ENCODE measurements at regions not wholly inside any gene's neighbourhood (a gene's known extent, or its start where the extent isn't known, plus 50 kb on each side); places are given as distances from the start of the nearest gene placed in this dataset.

- ATAC-seq = no peak
- Histone ChIP-seq H3K4me1 (peaks cover 0 to 5% (median 0%) of the 10 kb centered on the region in 3 donors), H3K27ac (peak overlapping the region in 1 of 4 donors; percentile 26), H3K27me3 (no peaks in the 10 kb centered on the region), H3K9me3 (no peaks in the 10 kb centered on the region), H3K4me3 (no peak overlapping the region), H3K36me3 (no peaks in the 10 kb centered on the region)
- WGBS, 2 donors (ENCODE audit: low coverage in 1 of 2) = 76 to 78% methylated on average over 4 to 5 of the region's 5 CpGs
- TF ChIP-seq POLR2AphosphoS5 (IDR thresholded peaks at IDR 0.05) = no peak
- TF ChIP-seq POLR2A (IDR thresholded peaks at IDR 0.05) = no peak
- TF ChIP-seq EP300 (IDR thresholded peaks at IDR 0.05) = no peak
Measured at GRCh38 chr2:147512206-147512605, 332.6 kb upstream of the ACVR2A start.

GRCh38 chr2:147511491-147511948, 333.3 kb upstream of the ACVR2A start:
- peak; percentile 75 for ATAC-seq
- Histone ChIP-seq H3K27me3 (no peaks in the 10 kb centered on the region), H3K36me3 (no peaks in the 10 kb centered on the region), H3K27ac (peak overlapping the region in 1 of 4 donors; percentile 30), H3K4me3 (no peak overlapping the region), H3K9me3 (no peaks in the 10 kb centered on the region), H3K4me1 (peaks cover 0 to 5% (median 0%) of the 10 kb centered on the region in 3 donors)
- TF ChIP-seq EP300 (IDR thresholded peaks at IDR 0.05) (no peak), CTCF (IDR thresholded peaks at IDR 0.05) (no peak), POLR2A (IDR thresholded peaks at IDR 0.05) (no peak), POLR2AphosphoS5 (IDR thresholded peaks at IDR 0.05) (no peak)
- 44 to 47% methylated on average over 5 of the region's 6 CpGs for WGBS, 2 donors (ENCODE audit: low coverage in 1 of 2)

GRCh38 chr2:147509821-147510220, 335.0 kb upstream of the ACVR2A start:
- no peaks in the 10 kb centered on the region for H3K36me3 ChIP-seq
- peaks cover 0 to 5% (median 0%) of the 10 kb centered on the region in 3 donors for H3K4me1 ChIP-seq
- no peaks in the 10 kb centered on the region for H3K27me3 ChIP-seq
- TF ChIP-seq POLR2AphosphoS5 (IDR thresholded peaks at IDR 0.05) (no peak), CTCF (IDR thresholded peaks at IDR 0.05) (no peak), EP300 (IDR thresholded peaks at IDR 0.05) (no peak), POLR2A (IDR thresholded peaks at IDR 0.05) (no peak)
- H3K27ac ChIP-seq = no peak overlapping the region
- H3K9me3 ChIP-seq = no peaks in the 10 kb centered on the region
- H3K4me3 ChIP-seq = no peak overlapping the region
- ATAC-seq = no peak

- H3K27me3 ChIP-seq = no peaks in the 10 kb centered on the region
- no peaks in the 10 kb centered on the region for H3K9me3 ChIP-seq
- TF ChIP-seq POLR2A (IDR thresholded peaks at IDR 0.05) (no peak), POLR2AphosphoS5 (IDR thresholded peaks at IDR 0.05) (no peak), CTCF (IDR thresholded peaks at IDR 0.05) (no peak), EP300 (IDR thresholded peaks at IDR 0.05) (no peak)
- H3K4me1 ChIP-seq = peaks cover 0 to 10% (median 0%) of the 10 kb centered on the region in 3 donors
- no peak overlapping the region for H3K4me3 ChIP-seq
- WGBS, 2 donors (ENCODE audit: low coverage in 1 of 2) = no CpG with 5 or more reads among the region's 27 CpGs
- no peak overlapping the region for H3K27ac ChIP-seq
- ATAC-seq = no peak
- H3K36me3 ChIP-seq = no peaks in the 10 kb centered on the region
Measured at GRCh38 chr2:147506889-147507288, 337.9 kb upstream of the ACVR2A start.

- 33 to 56% methylated on average over 3 of the region's 3 CpGs for WGBS, 2 donors (ENCODE audit: low coverage in 1 of 2)
Measured at GRCh38 chr2:147502711-147503290, 342.0 kb upstream of the ACVR2A start.

More at GRCh38 chr2:147502711-147503290, 342.0 kb upstream of the ACVR2A start:
- no peaks in the 10 kb centered on the region for H3K9me3 ChIP-seq
- no peaks in the 10 kb centered on the region for H3K36me3 ChIP-seq
- TF ChIP-seq EP300 (IDR thresholded peaks at IDR 0.05) (no peak), POLR2A (IDR thresholded peaks at IDR 0.05) (no peak), POLR2AphosphoS5 (IDR thresholded peaks at IDR 0.05) (no peak), CTCF (IDR thresholded peaks at IDR 0.05) (no peak)
- peaks cover 0 to 10% (median 0%) of the 10 kb centered on the region in 3 donors for H3K4me1 ChIP-seq
- no peak overlapping the region for H3K27ac ChIP-seq
- no peaks in the 10 kb centered on the region for H3K27me3 ChIP-seq
- H3K4me3 ChIP-seq = no peak overlapping the region
- ATAC-seq = no peak
